GM19467 (cell line): ENCODE measurements at regions not wholly inside any gene's neighbourhood (a gene's known extent, or its start where the extent isn't known, plus 50 kb on each side); places are given as distances from the start of the nearest gene placed in this dataset.

Experiments used
- ATAC-seq: cut with Tn5 transposase; IDR thresholded peaks from one replicate; pipeline ENCODE4 v1.9.1; 2021; ENCODE audit warnings: mild to moderate bottlenecking, moderate library complexity; ENCODE audit not compliant: unreplicated experiment

- no peak for ATAC-seq
These were observed 1472.3 kb upstream of the CELF4 start for GRCh38 chr18:39037925-39038324.

GRCh38 chr18:39033312-39033711 lies 1467.7 kb upstream of the CELF4 start:
- no peak for ATAC-seq

GRCh38 chr18:39031647-39032046 lies 1466.0 kb upstream of the CELF4 start:
- no peak for ATAC-seq

- no peak for ATAC-seq
These were observed 1464.6 kb upstream of the CELF4 start for GRCh38 chr18:39030124-39030655.

GRCh38 chr18:39025531-39025930 lies 1459.9 kb upstream of the CELF4 start:
- ATAC-seq, result no peak

- no peak for ATAC-seq
These were observed 1454.4 kb upstream of the CELF4 start for GRCh38 chr18:39019989-39020388.

GRCh38 chr18:39007031-39007902 lies 1441.7 kb upstream of the CELF4 start:
- ATAC-seq, result no peak

GRCh38 chr18:38996056-38996455 lies 1430.5 kb upstream of the CELF4 start:
- no peak for ATAC-seq

- no peak for ATAC-seq
These were observed 1427.7 kb upstream of the CELF4 start for GRCh38 chr18:38993342-38993741.

GRCh38 chr18:38984968-38985367 lies 1419.4 kb upstream of the CELF4 start:
- ATAC-seq, result no peak

GRCh38 chr18:38982072-38982471 lies 1416.5 kb upstream of the CELF4 start:
- ATAC-seq, result no peak

GRCh38 chr18:38981389-38981788 lies 1415.8 kb upstream of the CELF4 start:
- no peak for ATAC-seq

GRCh38 chr18:38980420-38980819 lies 1414.8 kb upstream of the CELF4 start:
- ATAC-seq, result no peak

- no peak for ATAC-seq
These were observed 1407.0 kb upstream of the CELF4 start for GRCh38 chr18:38972571-38972970.

GRCh38 chr18:38971881-38972280 lies 1406.3 kb upstream of the CELF4 start:
- ATAC-seq, result no peak

GRCh38 chr18:38966841-38967240 lies 1401.2 kb upstream of the CELF4 start:
- no peak for ATAC-seq

GRCh38 chr18:38963943-38964660 lies 1398.5 kb upstream of the CELF4 start:
- no peak for ATAC-seq

- no peak for ATAC-seq
These were observed 1396.3 kb upstream of the CELF4 start for GRCh38 chr18:38961880-38962279.

- ATAC-seq, result no peak
These were observed 1392.1 kb upstream of the CELF4 start for GRCh38 chr18:38957736-38958135.

GRCh38 chr18:38956068-38956467 lies 1390.5 kb upstream of the CELF4 start:
- ATAC-seq, result no peak

- ATAC-seq, result no peak
These were observed 1386.0 kb upstream of the CELF4 start for GRCh38 chr18:38951633-38952032.

GRCh38 chr18:38948436-38948835 lies 1382.8 kb upstream of the CELF4 start:
- ATAC-seq, result no peak
